GM18907 (cell line): ENCODE measurements at regions not wholly inside any gene's neighbourhood (a gene's known extent, or its start where the extent isn't known, plus 50 kb on each side); places are given as distances from the start of the nearest gene placed in this dataset.

Source experiments
- ATAC-seq: cut with Tn5 transposase; IDR thresholded peaks from one replicate; pipeline ENCODE4 v1.9.1; 2021; ENCODE audit warnings: mild to moderate bottlenecking, moderate library complexity; ENCODE audit not compliant: unreplicated experiment

GRCh38 chrX:39377773-39378172 is 576.5 kb downstream of the MID1IP1 start:
- ATAC-seq = no peak

GRCh38 chrX:39381422-39381821 is 580.2 kb downstream of the MID1IP1 start:
- no peak for ATAC-seq

- ATAC-seq = no peak
These were observed 583.7 kb downstream of the MID1IP1 start for GRCh38 chrX:39384996-39385395.

- ATAC-seq = no peak
These were observed 587.5 kb downstream of the MID1IP1 start for GRCh38 chrX:39388730-39389129.

- no peak for ATAC-seq
These were observed 595.2 kb downstream of the MID1IP1 start for GRCh38 chrX:39396358-39396995.

GRCh38 chrX:39397561-39398199 is 596.4 kb downstream of the MID1IP1 start:
- no peak for ATAC-seq

GRCh38 chrX:39398215-39398962 is 597.1 kb downstream of the MID1IP1 start:
- no peak for ATAC-seq

- no peak for ATAC-seq
These were observed 597.7 kb downstream of the MID1IP1 start for GRCh38 chrX:39398963-39399261.

- ATAC-seq = no peak
These were observed 598.1 kb downstream of the MID1IP1 start for GRCh38 chrX:39399387-39399786.

- ATAC-seq = no peak
These were observed 600.3 kb downstream of the MID1IP1 start for GRCh38 chrX:39401483-39402110.

- ATAC-seq = no peak
These were observed 600.9 kb downstream of the MID1IP1 start for GRCh38 chrX:39402158-39402557.

- no peak for ATAC-seq
These were observed 605.5 kb downstream of the MID1IP1 start for GRCh38 chrX:39406799-39407198.

GRCh38 chrX:39409246-39409917 is 608.1 kb downstream of the MID1IP1 start:
- ATAC-seq = no peak

- no peak for ATAC-seq
These were observed 613.1 kb downstream of the MID1IP1 start for GRCh38 chrX:39414290-39414854.

- no peak for ATAC-seq
These were observed 615.4 kb downstream of the MID1IP1 start for GRCh38 chrX:39416547-39417260.

GRCh38 chrX:39418254-39418704 is 617.0 kb downstream of the MID1IP1 start:
- no peak for ATAC-seq

GRCh38 chrX:39418731-39419638 is 617.7 kb downstream of the MID1IP1 start:
- ATAC-seq = no peak

GRCh38 chrX:39421006-39421405 is 619.7 kb downstream of the MID1IP1 start:
- ATAC-seq = no peak

GRCh38 chrX:39425124-39425806 is 624.0 kb downstream of the MID1IP1 start:
- no peak for ATAC-seq
